SK-MEL-5 (cell line): ENCODE measurements at regions not wholly inside any gene's neighbourhood (a gene's known extent, or its start where the extent isn't known, plus 50 kb on each side); places are given as distances from the start of the nearest gene placed in this dataset.

Experiments
- DNase-seq: peaks from one replicate; pipeline ENCODE4 v3.0.0-alpha.2; 2016; ENCODE audit warnings: low read depth, low spot score
- in situ Hi-C: cut with HindIII; loops from 2 replicates; pipeline ENCODE4 v1.10.0; 2016; ENCODE audit warnings: low sequenced_read_pairs, high pct_unique_total_duplicates, low pct_unique_long_range_greater_than_20kb

- no peak for DNase-seq
- in situ Hi-C loops, result no loop called here
Measured at GRCh38 chr2:128395640-128396499, 77.2 kb upstream of the HS6ST1 start.

GRCh38 chr2:128396500-128396891, 77.8 kb upstream of the HS6ST1 start:
- in situ Hi-C loops, result no loop called here
- DNase-seq, result no peak

- no peak for DNase-seq
- in situ Hi-C loops, result no loop called here
Measured at GRCh38 chr2:128396946-128397345, 78.3 kb upstream of the HS6ST1 start.

- in situ Hi-C loops, result no loop called here
- no peak for DNase-seq
Measured at GRCh38 chr2:128399256-128399655, 80.6 kb upstream of the HS6ST1 start.

GRCh38 chr2:128399690-128400291, 81.1 kb upstream of the HS6ST1 start:
- in situ Hi-C loops, result no loop called here
- no peak for DNase-seq

GRCh38 chr2:128401680-128402079, 83.0 kb upstream of the HS6ST1 start:
- in situ Hi-C loops, result no loop called here
- no peak for DNase-seq

- in situ Hi-C loops, result no loop called here
Measured at GRCh38 chr2:128402911-128403670, 84.4 kb upstream of the HS6ST1 start.

GRCh38 chr2:128403814-128404708, 85.4 kb upstream of the HS6ST1 start:
- DNase-seq, result no peak
- in situ Hi-C loops, result no loop called here

More at GRCh38 chr2:128402911-128403670, 84.4 kb upstream of the HS6ST1 start:
- no peak for DNase-seq

- in situ Hi-C loops, result no loop called here
Measured at GRCh38 chr2:128404709-128405466, 86.2 kb upstream of the HS6ST1 start.

GRCh38 chr2:128405467-128405900, 86.8 kb upstream of the HS6ST1 start:
- in situ Hi-C loops, result no loop called here
- no peak for DNase-seq

More at GRCh38 chr2:128404709-128405466, 86.2 kb upstream of the HS6ST1 start:
- no peak for DNase-seq

- no peak for DNase-seq
- in situ Hi-C loops, result no loop called here
Measured at GRCh38 chr2:128405981-128406613, 87.4 kb upstream of the HS6ST1 start.

GRCh38 chr2:128406736-128407554, 88.3 kb upstream of the HS6ST1 start:
- in situ Hi-C loops, result no loop called here
- DNase-seq, result no peak

GRCh38 chr2:128408349-128409305, 90.0 kb upstream of the HS6ST1 start:
- DNase-seq, result no peak
- in situ Hi-C loops, result no loop called here

- no peak for DNase-seq
- in situ Hi-C loops, result no loop called here
Measured at GRCh38 chr2:128409326-128410034, 90.8 kb upstream of the HS6ST1 start.
